Activated CD8-positive, alpha-beta memory T cell treated with anti-CD3 and anti-CD28 coated beads, Interleukin-2, amount 50 U/mL, for 48 hours (primary cell): ENCODE measurements at regions not wholly inside any gene's neighbourhood (a gene's known extent, or its start where the extent isn't known, plus 50 kb on each side); places are given as distances from the start of the nearest gene placed in this dataset.
"Not testable (repeated sequence)": the region's sequence is repeated elsewhere in the genome, so short reads cannot be mapped to it uniquely, and the experiment has no call there.

ENCODE experiments used
- DNase-seq: peaks from one replicate; pipeline ENCODE4 v3.0.0-alpha.2; 2020

- no peak for DNase-seq
These were observed 443.7 kb downstream of the DIRAS2 start for GRCh38 chr9:90198956-90199355.

DNA sequence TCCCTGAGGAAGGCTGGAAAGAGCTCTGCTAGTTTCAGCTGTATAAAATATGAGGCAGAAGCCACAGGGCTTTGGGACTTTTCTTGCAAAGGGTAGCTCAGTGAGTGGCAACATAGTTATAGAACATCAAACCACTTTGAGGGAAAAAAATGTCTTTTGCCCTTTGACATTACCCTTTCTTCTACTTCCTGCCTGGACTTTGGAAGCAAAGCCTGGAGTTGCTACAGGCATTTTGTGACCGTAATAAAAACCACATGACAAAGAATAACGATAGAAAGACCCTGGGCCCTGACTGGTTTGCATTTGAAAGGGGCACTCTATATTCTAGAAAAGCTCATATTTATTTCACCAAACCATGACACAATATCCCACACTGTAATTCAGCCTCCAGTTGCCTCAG lies 440.9 kb downstream of the DIRAS2 start:
- DNase-seq = no peak

DNA sequence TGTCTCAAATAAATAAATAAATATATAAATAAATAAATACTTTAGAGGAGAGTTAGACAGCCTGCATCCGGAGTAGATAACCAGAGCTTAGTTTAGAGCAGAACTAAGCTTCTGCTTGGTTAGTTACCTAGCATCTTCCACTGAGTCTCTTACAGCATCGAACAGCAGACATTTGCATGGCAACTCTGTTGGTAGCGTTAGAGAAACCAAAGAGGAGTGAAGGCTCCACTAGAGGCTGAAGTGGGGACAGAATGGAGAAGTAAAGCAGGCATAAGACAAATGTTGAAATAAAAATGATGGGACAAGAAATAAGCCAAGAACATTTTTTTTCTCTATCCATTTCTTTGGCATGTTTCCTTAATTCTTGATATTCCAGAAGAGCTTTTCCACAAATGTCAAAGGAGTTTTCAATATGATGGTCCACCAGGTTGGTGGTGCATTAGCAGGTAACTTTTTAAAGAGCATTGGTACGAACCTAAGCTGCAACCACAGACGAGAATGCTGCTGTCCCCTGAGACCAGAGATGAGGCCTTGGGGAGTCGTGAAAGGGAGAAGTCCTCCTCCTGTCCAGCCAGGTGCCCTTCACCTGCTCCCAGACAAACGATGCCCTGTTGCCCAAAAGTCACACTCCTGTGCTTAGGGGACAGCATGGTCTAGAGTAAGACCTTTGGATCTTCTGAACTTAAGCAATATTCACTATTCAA lies 438.3 kb downstream of the DIRAS2 start:
- no peak for DNase-seq

DNA sequence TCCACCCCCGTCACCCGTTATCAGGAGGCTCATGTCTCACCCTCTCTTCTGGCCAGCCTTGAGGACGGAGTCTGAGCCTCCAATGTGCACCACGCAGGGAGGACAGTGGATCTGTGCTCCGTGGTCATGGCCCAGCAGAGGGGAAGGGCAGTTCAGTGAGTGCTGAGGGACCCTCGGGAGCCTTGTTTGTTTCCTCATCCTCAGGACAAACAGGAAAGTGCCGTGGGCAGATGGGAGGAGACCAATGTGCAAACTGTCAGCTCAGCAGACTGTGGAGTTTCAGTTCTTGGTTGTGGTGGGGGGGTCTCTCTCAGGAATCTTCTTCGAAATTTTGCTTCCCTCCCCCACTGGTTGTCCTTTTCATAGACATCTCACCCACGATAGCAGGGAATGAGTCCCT lies 429.6 kb downstream of the DIRAS2 start:
- DNase-seq = not testable (repeated sequence)

- DNase-seq = peak; percentile 61
These were observed 423.0 kb downstream of the DIRAS2 start for GRCh38 chr9:90219548-90220118.

DNA sequence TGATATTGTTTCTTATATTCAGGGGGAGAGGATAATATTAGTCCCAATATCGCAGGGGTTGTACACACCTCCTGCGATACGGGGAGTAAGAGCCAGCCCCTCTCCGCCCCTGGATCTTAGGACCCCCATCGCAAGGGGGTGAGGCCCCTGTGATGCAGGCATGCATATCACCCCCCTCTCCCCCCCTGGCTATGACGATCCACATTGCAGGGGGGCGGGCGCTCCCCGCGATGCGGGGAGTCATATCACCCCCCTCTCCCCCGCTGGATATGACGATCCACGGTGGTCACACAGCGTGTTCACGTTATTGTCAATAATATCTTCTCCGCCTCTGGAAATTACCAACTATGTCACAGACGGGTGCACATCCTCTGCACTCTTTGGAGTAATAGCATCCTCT lies 420.7 kb downstream of the DIRAS2 start:
- DNase-seq = not testable (repeated sequence)

DNA sequence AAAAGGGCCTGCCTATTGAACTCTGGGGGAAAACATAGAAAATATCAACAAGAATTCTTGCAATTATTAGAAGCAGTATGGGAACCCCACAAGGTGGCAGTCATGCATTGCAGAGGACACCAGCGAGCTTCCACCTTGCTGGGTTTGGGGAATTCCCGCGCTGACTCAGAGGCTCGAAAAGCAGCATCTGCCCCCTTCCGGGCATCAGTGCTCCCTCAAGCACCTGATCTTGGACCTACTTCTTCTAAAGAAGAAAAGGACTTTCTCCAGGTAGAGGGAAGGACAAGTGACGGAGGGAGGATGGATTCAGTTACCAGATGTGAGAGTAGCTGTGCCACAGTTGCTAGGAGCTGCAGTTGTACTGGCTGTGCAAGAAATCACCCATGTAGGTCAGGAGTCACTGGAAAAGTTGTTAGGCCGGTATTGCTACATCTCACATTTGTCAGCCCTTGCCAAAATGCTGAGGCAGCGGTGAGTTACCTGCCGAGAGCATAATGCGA lies 415.7 kb downstream of the DIRAS2 start:
- peak; percentile 70 for DNase-seq

GRCh38 chr9:90233081-90233480 lies 409.5 kb downstream of the DIRAS2 start:
- DNase-seq = not testable (repeated sequence)

GRCh38 chr9:90240541-90240940 lies 402.1 kb downstream of the DIRAS2 start:
- no peak for DNase-seq

DNA sequence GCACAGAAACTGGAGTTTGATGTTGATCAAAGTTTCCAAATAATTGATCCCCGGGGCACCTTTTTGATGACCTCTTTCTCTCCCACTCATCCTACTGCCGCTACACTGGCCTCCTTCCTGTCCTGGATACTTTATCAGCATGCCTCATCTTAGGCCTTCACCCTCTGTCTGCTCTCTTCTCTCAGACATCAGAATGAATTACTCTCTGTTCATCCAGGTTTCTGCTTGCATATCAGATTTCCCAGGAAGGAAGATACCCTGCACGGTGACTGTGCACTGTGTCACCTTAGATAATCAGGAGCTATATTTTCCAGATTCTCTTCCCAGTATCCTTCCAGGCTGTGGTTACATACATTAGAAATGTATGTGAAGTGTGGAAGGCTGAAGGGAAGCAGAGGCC lies 397.0 kb downstream of the DIRAS2 start:
- DNase-seq = no peak

DNA sequence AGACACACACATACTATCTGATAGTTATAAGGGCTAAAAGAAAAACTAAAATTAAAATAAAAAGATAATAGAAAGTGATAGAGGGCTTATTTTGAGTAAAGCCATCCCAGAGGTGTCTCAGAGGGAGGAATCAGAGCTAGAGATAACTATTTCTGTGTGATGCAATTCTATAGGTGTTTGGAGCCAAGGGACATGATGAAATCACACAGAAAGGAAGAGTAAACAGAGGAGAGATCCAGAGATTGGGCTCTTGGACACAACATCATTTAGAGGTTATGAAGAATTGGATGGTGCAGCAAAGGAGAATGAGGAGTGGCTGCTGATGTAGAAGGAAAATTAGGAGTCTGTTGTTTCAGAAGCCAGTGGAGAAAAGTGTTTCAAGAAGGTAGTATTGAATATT lies 393.5 kb downstream of the DIRAS2 start:
- DNase-seq = no peak

GRCh38 chr9:90251316-90251715 lies 391.3 kb downstream of the DIRAS2 start:
- no peak for DNase-seq

GRCh38 chr9:90256345-90256744 lies 386.3 kb downstream of the DIRAS2 start:
- no peak for DNase-seq

DNA sequence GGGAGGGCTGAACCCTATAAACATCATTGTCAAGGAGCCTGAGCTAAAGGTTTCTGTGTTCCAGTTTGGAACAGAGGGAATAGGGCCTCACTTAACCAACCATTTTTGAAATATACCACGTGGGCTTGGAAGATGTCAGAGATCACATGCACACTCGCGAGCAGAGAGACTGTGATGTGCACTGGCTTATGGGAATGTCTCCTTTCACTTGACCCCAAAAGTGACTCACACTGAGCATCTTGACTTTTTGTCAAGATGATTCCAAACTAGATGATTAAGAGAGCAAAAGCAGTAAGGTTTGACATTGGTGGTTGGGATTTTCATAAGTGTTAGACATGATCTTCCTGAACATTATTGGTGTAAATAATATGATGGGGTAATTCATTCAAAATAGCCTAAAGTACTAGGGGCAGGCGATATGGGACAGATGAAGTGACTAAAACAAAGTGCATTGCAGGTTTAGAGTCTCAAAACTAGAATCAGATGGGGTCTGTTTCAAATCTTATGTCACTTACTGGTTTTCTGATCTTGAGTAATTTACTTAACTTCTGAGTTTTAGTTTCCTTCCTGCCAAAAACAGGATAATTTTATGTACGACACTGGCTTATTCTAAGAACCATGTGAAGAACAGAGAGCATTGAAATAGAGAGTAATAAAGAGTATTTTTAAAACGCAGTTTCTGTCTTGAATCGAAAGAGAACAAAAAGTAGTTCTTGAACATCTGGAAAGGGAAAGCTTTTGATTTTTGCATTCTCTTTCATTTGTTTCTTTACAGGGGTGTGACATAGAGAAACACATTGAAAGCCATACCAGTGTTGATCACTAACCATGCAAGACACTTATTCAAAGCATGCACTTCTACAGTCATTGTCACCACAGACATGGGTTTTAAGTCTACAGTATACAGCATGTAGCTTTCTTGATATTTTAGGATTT lies 383.0 kb downstream of the DIRAS2 start:
- no peak for DNase-seq

DNA sequence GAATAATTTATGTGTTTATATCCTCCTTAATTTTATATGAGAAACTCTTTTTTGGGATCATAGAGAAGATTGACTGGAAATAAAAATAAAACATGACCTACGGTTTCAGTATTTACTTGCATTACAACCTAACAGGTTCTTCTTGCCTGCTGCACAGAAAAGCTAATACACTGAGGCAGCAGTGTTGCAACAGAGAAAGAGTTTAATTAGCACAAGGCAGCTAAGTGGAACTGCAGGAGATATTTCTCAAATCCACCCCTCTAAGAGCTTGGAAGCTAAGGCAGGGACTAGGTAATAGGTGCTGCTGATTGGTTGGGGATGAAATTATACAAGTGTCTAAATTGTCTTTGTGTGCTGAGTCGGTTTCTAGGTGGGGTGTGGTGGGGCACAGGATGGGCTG lies 380.9 kb downstream of the DIRAS2 start:
- no peak for DNase-seq

DNA sequence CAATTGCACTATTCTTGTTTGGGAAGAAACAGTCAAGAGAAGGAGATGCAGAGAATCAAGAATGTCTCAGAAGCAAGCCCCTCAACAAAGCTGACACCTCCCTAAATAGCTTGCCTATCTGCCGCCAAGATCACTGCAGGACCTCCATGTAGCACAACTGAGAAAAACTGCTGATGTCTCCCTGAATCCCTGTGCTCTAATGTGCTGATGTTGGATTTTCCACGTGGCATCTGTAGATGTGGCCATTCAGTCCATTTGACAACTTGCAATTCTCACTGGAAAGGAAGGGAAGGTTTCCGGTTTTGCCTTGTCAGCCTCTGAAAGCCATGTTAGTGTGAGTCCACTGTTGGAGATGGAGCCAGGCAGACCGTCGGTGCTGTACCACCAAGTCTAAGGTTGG lies 374.0 kb downstream of the DIRAS2 start:
- DNase-seq = no peak

- DNase-seq = no peak
These were observed 370.9 kb downstream of the DIRAS2 start for GRCh38 chr9:90271707-90272106.

- DNase-seq = no peak
These were observed 367.9 kb downstream of the DIRAS2 start for GRCh38 chr9:90274725-90275124.

DNA sequence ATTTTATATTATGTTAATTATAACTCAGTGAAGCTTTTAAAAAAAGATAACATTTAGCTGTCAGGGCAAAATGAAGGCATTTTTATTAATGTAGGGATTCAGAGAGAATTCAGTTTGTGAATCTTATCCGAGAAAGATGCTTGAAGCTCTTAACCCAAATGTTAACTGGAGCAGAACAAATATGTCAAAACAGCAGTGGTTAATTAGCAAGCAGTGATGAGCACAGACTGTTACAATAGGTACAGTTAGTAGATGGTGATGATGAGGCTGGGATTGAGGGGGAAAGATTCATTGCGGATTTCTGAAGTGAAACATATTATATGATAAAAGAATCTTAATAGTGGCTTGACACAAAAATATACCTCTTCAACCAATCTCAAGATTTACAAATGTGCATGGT lies 356.7 kb downstream of the DIRAS2 start:
- no peak for DNase-seq

DNA sequence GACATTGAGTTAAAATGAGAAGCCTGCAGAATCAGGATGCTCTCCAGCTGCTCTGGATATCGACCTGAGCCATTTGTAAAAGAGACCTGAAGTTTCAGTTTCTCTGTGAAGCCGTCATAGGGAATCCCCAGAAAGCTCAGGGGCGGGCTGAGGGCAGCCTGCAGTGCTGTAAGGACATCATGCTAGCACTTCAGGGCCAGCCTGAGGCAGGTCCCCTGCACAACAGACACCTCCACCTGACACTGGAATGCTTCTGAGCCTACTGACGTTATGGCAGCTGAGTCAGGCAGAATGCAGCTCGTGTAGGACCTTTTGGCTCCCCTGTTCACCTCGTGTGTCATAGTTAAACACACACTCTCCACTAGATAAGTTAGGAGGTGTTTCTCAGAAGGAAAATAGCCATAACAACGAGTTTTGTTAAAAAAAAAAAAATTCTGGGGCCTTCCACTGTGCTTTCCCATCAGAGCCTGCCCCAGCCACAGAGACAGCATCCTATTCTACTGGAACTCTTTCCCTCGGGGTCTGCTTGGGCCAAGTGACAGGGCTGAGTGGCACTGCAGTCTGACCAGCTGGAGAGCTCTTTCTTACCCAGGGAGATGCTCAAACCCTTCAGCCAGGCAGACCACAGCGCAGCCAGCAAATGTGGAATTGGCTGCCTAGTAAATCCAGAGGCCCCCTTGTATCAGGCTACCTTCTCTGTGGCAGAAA lies 354.9 kb downstream of the DIRAS2 start:
- no peak for DNase-seq

- DNase-seq = no peak
These were observed 354.4 kb downstream of the DIRAS2 start for GRCh38 chr9:90288275-90288639.

DNA sequence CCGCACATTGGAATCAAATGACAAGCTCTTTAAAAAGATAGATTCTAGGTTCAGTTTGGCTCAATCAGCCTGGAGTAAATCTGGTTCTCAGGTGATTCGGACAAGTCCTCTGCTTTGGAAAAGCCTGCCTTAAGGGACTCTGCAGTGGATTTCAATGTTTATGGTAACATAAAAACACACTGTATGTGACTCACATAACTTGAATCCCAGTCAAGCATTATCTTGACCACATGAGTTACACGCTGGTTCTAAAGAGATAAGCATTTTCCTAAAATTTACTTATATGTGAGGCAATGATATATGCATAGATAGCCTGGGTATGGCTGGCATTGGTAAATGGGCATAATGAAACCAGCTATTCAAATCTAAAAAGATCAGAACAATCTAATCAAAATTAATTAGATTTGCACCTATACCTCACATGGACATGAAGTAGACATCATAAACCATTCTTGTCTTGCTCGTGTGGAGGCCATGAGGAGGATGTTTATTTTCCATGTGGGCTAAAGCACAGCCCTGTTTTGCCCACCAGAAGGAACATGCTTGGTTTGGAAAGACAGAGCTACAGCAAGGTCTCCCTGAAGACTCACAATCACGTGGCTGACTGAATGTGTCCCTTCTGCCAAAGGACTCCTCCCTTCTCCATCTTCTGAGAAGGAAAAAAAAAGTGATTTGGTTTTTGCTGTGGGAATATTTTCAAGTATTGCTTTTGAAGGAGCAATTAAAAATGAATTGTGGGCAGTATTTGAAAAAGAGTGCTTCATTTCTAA lies 351.7 kb downstream of the DIRAS2 start:
- no peak for DNase-seq
